ENCODE measurements at regions not wholly inside any gene's neighbourhood (a gene's known extent, or its start where the extent isn't known, plus 50 kb on each side); places are given as distances from the start of the nearest gene placed in this dataset.

DNA sequence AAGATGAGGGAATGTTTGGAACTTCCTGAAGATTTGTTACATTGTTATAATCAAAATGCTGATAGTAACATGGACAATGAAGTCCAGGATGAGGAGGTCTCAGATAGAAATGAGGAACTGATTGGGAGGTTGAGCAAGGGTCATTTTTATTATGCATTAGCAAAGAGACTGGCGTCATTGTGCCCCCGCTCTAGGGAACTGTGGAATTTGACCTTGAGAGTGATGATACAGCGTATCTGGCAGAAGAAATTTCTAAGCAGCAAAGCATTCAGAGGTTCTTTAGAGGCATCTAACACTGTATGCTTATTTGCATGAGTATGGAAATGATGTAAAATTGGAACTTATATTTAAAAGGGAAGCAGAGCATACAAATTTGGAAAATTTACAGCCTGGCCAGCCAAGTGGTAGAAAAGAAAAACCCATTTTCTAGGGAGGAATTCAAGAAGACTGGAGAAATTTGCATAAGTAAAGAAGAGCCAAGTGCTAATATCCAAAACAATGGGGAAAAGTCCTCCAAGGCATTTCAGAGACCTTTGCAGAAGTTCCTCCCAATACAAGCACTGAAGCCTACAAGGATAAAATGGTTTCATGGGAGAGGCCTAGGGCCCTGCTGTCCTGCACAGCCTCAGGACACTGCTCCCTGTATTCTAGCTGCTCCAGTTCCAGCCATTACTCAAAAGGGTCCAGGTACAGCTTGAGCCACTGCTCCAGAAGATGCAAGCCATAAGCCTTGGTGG lies 483.0 kb upstream of the NDST4 start:
- DNase-seq (no peak), ATAC-seq (ENCODE audit: insufficient read depth, low FRiP score) (no peak)
- no peaks in the 10 kb centered on the region for H3K4me1 ChIP-seq (ENCODE audit: control insufficient read depth in 5 of 5, insufficient read depth in 5 of 5, low read length in 5 of 5)
- H3K9ac ChIP-seq (ENCODE audit: insufficient read depth in 1 of 2, low read length in 2 of 2) = no peak overlapping the region
- 72 to 75% methylated on average over 3 of the region's 3 CpGs for WGBS, 2 donors
- no peaks in the 10 kb centered on the region for H3K27me3 ChIP-seq (ENCODE audit: control insufficient read depth in 3 of 3, insufficient read depth in 3 of 3, low read length in 2 of 3)
- no peaks in the 10 kb centered on the region for H3K36me3 ChIP-seq (ENCODE audit: control insufficient read depth in 4 of 4, insufficient read depth in 4 of 4, low read length in 4 of 4)
- H3K4me3 ChIP-seq = no peak overlapping the region
- TF ChIP-seq CTCF (IDR thresholded peaks at IDR 0.05; ENCODE audit: control extremely low read depth, extremely low read depth) = no peak
- H3K9me3 ChIP-seq (ENCODE audit: control insufficient read depth in 4 of 4, insufficient read depth in 3 of 4, low read length in 3 of 4) = no peaks in the 10 kb centered on the region
- no peak overlapping the region for H3K27ac ChIP-seq (ENCODE audit: low read depth in 1 of 2, low read length in 1 of 2)

- Histone ChIP-seq H3K4me1 (ENCODE audit: control insufficient read depth in 5 of 5, insufficient read depth in 5 of 5, low read length in 5 of 5) (no peaks in the 10 kb centered on the region), H3K27ac (ENCODE audit: low read depth in 1 of 2, low read length in 1 of 2) (no peak overlapping the region), H3K9ac (ENCODE audit: insufficient read depth in 1 of 2, low read length in 2 of 2) (no peak overlapping the region), H3K27me3 (ENCODE audit: control insufficient read depth in 3 of 3, insufficient read depth in 3 of 3, low read length in 2 of 3) (no peaks in the 10 kb centered on the region), H3K9me3 (ENCODE audit: control insufficient read depth in 4 of 4, insufficient read depth in 3 of 4, low read length in 3 of 4) (peaks cover 0 to 3% (median 0%) of the 10 kb centered on the region in 4 donors), H3K36me3 (ENCODE audit: control insufficient read depth in 4 of 4, insufficient read depth in 4 of 4, low read length in 4 of 4) (no peaks in the 10 kb centered on the region), H3K4me3 (no peak overlapping the region)
- no peak for TF ChIP-seq CTCF (IDR thresholded peaks at IDR 0.05; ENCODE audit: control extremely low read depth, extremely low read depth)
- ATAC-seq (ENCODE audit: insufficient read depth, low FRiP score) (no peak), DNase-seq (no peak)
Observed at GRCh38 chr4:115580901-115581300, 467.5 kb upstream of the NDST4 start.

DNA sequence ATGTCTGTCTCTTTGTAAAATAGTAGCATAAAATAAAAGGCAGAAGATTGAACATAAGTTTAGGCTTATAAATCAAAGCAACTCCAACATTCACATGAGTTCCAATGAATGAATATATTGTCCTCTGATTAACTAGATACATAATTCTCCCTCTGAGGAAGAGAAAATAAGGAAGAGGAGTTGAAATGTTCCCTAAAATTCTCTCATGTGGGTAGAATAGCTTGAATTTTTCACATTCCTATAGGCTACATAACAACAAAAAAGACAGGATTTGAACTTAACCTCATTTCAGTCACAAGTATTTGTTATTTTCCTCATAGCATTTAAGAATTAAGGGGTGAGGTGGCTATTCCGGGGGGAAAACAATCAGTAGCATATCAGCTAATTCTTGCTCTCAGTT lies 462.4 kb upstream of the NDST4 start:
- no peak for DNase-seq
- WGBS, 2 donors = 58 to 83% methylated on average over 1 of the region's 1 CpG
- TF ChIP-seq CTCF (IDR thresholded peaks at IDR 0.05; ENCODE audit: control extremely low read depth, extremely low read depth) = no peak

GRCh38 chr4:115562506-115562905 lies 449.1 kb upstream of the NDST4 start:
- H3K9ac ChIP-seq (ENCODE audit: insufficient read depth in 1 of 2, low read length in 2 of 2) = no peak overlapping the region
- ATAC-seq (ENCODE audit: insufficient read depth, low FRiP score) (no peak), DNase-seq (no peak)
- no peak overlapping the region for H3K27ac ChIP-seq (ENCODE audit: low read depth in 1 of 2, low read length in 1 of 2)
- H3K27me3 ChIP-seq (ENCODE audit: control insufficient read depth in 3 of 3, insufficient read depth in 3 of 3, low read length in 2 of 3) = no peaks in the 10 kb centered on the region
- no peaks in the 10 kb centered on the region for H3K4me1 ChIP-seq (ENCODE audit: control insufficient read depth in 5 of 5, insufficient read depth in 5 of 5, low read length in 5 of 5)
- H3K36me3 ChIP-seq (ENCODE audit: control insufficient read depth in 4 of 4, insufficient read depth in 4 of 4, low read length in 4 of 4) = no peaks in the 10 kb centered on the region
- no peak overlapping the region for H3K4me3 ChIP-seq
- no peak for TF ChIP-seq CTCF (IDR thresholded peaks at IDR 0.05; ENCODE audit: control extremely low read depth, extremely low read depth)
- WGBS, 2 donors = 18 to 26% methylated on average over 2 of the region's 2 CpGs
- H3K9me3 ChIP-seq (ENCODE audit: control insufficient read depth in 4 of 4, insufficient read depth in 3 of 4, low read length in 3 of 4) = no peaks in the 10 kb centered on the region

More for the DNA sequence above, 462.4 kb upstream of the NDST4 start:
- H3K27me3 ChIP-seq (ENCODE audit: control insufficient read depth in 3 of 3, insufficient read depth in 3 of 3, low read length in 2 of 3) = no peaks in the 10 kb centered on the region
- ATAC-seq (ENCODE audit: insufficient read depth, low FRiP score) = no peak
- H3K9me3 ChIP-seq (ENCODE audit: control insufficient read depth in 4 of 4, insufficient read depth in 3 of 4, low read length in 3 of 4) = peaks cover 0 to 12% (median 2%) of the 10 kb centered on the region in 4 donors
- H3K4me3 ChIP-seq = no peak overlapping the region
- no peak overlapping the region for H3K9ac ChIP-seq (ENCODE audit: insufficient read depth in 1 of 2, low read length in 2 of 2)
- H3K4me1 ChIP-seq (ENCODE audit: control insufficient read depth in 5 of 5, insufficient read depth in 5 of 5, low read length in 5 of 5) = no peaks in the 10 kb centered on the region
- H3K27ac ChIP-seq (ENCODE audit: low read depth in 1 of 2, low read length in 1 of 2) = no peak overlapping the region
- no peaks in the 10 kb centered on the region for H3K36me3 ChIP-seq (ENCODE audit: control insufficient read depth in 4 of 4, insufficient read depth in 4 of 4, low read length in 4 of 4)

All from lung (tissue), 11 donors.